ENCODE measurements at regions not wholly inside any gene's neighbourhood (a gene's known extent, or its start where the extent isn't known, plus 50 kb on each side); places are given as distances from the start of the nearest gene placed in this dataset.
"Not testable (repeated sequence)": the region's sequence is repeated elsewhere in the genome, so short reads cannot be mapped to it uniquely, and the experiment has no call there.

- no peak for DNase-seq
Observed at GRCh38 chr3:87564438-87564837, 288.1 kb upstream of the POU1F1 start.

DNA sequence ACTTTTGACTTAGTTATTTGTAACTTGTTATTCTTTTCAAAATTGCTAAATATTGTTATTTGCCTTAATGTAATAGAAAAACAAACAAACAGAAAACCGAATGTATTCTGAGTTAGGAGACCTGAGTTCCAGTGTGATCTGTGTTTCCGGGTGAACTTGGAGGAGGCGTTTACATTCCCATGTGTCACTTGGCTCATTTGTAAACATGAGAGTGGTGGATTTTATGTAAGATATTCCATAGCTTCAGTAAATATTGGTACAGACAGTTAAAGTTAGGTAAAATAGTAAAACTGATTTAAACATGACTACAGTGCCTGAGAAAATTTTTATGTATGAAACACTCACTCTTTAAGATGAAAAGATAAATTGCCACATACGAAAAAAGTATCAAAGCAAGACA lies 287.3 kb upstream of the POU1F1 start:
- no peak for DNase-seq

DNA sequence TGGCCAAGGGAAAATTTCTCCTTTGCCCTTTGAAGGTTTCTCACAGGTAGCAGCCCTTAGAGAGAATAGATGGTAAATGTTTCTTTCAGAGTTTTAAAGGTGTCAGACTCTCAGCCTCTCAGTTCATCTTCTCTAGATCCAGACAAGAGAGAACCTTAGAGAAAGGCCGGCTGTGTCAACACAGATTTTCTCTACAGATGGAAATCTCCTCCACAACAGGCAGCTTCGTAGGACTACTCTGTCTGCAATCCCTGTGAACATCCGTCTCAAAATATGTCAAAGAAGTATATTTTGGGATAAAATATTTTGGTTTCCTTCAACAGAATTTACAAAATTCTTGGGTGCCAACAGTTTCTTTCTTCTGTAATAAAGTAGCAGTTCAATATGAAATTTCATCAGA lies 282.1 kb upstream of the POU1F1 start:
- no peak for DNase-seq

DNA sequence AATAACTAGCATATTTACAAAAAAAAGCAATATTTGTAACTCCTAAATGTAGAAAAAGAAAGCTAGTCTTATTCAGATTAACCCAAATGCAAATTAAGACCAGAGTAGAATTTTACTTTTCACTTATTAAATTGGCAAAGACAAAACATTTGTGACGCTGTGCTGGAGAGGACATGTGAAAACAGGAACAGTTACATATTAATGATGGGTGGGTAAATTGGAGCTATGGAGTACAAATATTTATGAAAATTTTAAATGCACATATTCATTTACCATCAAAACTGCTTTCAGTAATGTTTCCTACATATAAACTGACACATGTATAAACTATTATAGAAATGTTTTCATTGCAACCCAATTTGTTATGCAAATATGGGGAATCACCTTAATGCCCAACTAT lies 278.9 kb upstream of the POU1F1 start:
- no peak for DNase-seq

DNA sequence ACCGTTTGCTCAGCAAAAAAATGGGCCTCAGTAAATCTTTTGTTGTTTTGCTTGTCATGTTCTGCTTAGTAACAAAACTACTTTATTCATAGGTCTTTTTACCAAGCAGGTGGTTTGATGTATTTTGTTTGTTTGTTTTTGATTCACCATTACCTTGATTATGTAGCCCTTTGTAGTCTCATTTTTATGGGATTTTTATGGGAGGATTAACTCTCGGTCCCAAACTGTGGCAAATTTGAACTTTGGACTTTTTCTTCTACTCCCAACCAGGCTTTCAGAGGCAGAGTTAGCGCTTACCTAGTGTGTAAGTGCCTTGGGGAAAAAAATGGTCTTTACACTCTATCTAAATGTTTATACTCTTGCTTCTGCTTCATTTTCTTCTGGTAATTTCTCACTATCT lies 276.7 kb upstream of the POU1F1 start:
- no peak for DNase-seq

DNA sequence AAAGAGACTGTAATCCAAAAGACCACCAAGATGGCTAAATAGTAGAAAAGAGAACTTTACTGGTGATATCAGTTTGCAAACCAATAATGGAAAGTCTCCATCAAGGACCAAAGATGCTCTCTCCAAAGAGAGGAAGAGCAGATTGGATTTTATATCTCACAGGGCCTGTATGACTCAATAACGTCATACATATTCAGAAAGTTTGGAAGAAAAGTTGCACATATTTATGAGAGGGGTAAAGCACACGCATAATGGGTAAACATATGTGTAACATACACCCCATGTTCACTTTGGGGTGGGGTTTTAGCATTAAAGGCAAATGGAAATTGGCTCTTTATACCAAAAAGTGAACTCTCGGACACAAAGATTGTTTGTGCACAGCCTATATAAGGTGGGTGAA lies 274.5 kb upstream of the POU1F1 start:
- no peak for DNase-seq

- DNase-seq: no peak
Observed at GRCh38 chr3:87549208-87549607, 272.8 kb upstream of the POU1F1 start.

DNA sequence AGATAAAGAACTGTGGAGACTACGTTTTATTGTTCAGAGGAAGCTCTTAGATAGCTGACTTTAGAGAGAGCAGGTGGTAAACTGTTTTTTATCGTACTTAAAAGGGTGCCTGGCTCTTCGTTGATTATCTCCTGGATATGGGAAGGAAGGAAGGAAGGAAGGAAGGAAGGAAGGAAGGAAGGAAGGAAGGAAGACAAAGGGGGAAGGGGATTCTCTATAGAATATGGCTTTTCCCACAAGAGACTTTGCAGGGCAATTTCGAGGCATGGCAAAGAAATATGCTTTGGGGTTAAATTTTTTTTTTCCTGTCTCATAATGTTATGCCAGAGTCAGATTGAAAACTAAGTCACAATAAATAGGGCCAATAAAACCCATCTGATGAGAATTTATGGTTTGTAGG lies 271.9 kb upstream of the POU1F1 start:
- DNase-seq: no peak

GRCh38 chr3:87546216-87546615 lies 269.8 kb upstream of the POU1F1 start:
- no peak for DNase-seq

DNA sequence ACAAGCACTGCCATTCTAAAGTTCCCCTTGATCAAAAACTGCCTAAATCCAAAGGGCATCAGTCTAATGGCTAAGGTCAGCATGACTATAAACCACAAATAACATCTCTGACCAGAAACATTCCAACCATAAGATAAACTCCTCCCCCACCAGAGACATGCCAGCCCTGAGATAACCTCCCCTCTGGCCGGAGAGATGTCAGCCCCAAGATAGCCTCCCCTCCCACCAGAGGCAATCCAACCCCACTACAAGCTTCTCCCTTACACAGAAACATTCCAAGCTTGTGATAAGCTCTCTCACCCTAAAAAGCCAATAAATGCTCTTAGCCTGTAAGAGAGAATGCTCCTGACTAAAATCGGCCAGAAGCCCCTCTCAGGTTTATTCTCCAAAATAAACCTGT lies 267.0 kb upstream of the POU1F1 start:
- not testable (repeated sequence) for DNase-seq

- DNase-seq: no peak
Observed at GRCh38 chr3:87541723-87542122, 265.3 kb upstream of the POU1F1 start.

DNA sequence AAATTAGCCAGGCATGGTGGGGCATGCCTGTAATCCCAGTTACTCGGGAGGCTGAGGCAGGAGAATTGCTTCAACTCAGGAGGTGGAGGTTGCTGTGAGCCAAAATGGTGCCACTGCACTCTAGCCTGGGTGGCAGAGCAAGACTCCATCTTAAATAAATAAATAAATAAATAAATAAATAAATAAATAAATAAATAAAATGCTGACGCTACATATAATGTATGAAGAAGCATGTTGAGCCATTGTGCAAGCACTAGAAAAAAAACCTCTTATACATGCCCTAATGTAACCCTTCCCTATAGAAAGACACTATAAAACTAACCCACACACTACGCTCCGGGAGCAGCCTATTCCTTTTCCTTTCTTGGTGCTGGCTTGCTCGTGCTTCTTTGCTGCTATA lies 262.3 kb upstream of the POU1F1 start:
- not testable (repeated sequence) for DNase-seq

DNA sequence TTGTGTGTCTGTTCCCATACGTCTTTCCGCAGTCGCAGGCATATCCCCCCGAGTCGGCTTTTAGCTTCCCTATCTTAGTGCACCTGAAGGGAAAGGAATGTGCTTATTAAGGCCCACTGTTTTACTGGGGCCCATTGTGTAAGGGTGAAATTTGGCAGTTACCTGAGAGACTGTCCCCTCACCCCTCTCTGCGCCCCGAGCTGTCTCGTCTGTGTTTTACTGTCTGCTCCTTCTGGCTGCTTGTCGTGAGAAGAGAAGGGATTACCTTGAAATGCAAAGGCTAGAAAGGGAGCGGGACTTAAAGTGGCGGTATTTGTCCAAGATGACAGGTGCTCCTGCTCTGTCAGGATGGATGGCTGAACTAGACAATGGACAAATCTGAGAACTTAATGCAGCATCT lies 233.0 kb upstream of the POU1F1 start:
- DNase-seq: no peak

- DNase-seq: no peak
Observed at GRCh38 chr3:87508921-87509320, 232.5 kb upstream of the POU1F1 start.

DNA sequence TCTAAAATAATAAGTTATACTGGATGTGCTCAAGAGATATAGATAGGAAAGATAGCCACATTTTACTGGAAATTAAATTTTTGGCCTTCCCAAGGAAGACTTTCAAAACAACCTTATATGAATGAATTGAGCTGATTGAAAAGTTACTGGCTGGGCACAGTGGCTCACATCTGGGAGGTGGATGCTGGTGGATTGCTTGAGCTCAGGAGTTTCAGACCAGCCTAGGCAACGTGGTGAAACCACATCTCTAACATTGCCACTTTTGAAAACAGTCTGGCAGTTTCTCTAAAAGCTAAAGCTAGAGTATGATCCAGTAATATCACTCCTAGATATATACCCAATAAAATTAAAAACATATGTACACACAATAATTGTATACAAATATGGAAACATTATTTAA lies 231.4 kb upstream of the POU1F1 start:
- DNase-seq: no peak

GRCh38 chr3:87503900-87504498 lies 227.6 kb upstream of the POU1F1 start:
- peak; percentile 71 to 75 for DNase-seq

DNA sequence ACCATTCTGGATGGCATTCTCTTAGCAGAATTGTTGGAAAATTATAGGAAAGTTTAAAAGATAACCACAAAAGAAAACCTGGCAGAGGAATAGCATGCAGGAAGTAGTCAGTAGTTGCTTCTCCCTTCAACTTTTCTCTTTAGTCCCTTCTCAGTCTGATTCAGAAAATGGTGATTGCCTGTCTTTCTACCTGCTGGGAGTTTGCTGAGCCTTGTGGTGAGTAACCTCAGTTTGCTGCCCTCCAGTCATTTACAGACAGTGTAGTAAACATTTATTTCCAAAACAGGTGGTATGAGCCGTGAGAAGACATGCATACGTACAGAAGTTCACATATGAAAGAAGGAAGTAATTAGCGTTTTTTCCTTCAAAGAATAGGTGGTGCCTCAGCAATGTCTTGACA lies 224.7 kb upstream of the POU1F1 start:
- DNase-seq: no peak

- no peak for DNase-seq
Observed at GRCh38 chr3:87498358-87499080, 222.1 kb upstream of the POU1F1 start.

GRCh38 chr3:87495938-87496337 lies 219.6 kb upstream of the POU1F1 start:
- DNase-seq: no peak

GRCh38 chr3:87494264-87494663 lies 217.9 kb upstream of the POU1F1 start:
- DNase-seq: no peak

- no peak for DNase-seq
Observed at GRCh38 chr3:87491843-87492242, 215.5 kb upstream of the POU1F1 start.

GRCh38 chr3:87489892-87490291 lies 213.5 kb upstream of the POU1F1 start:
- no peak for DNase-seq

DNA sequence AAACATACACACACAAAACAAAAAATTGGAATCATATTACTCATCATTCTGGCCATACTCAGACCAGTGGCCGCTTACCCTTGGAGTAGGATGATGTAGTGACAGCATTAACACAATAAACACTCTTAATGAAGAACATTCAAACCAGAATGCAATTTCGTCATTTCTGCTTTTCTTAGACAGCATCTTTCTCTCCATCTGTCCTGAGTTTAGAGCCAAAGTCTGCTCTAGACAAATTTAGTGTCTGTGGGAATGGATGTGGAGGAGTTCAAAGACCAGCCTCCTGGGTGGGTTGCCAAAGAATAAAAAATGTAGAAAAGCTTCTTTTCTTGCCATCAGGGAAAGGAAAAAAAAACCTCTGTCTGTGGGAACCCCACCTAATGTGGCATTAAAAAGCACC lies 212.4 kb upstream of the POU1F1 start:
- DNase-seq: no peak

- DNase-seq: not testable (repeated sequence)
Observed at GRCh38 chr3:87486635-87487034, 210.3 kb upstream of the POU1F1 start.

GRCh38 chr3:87486115-87486514 lies 209.7 kb upstream of the POU1F1 start:
- DNase-seq: no peak

All from AML-193 (cell line).